ENCODE measurements at regions not wholly inside any gene's neighbourhood (a gene's known extent, or its start where the extent isn't known, plus 50 kb on each side); places are given as distances from the start of the nearest gene placed in this dataset.

DNA sequence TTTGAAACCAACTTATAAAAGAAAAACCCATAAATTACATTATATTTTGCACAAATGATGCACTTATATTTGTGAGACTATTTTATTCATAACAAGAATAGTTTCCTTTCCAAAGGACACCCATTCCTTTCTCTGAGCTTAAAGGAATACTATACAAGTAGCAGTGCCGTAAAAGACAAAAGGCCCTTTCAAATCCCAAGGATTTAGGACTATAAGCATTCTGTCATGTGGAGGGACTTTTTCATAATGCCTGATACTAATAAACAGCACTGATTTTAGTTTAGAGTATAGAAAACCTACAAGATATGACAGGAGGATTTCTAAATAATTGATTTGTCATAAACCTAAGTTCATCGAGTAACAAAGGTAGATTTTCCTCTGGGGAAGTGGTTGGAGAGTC lies 1134.2 kb upstream of the ZEB2 start:
- TF ChIP-seq, protein P1, sequence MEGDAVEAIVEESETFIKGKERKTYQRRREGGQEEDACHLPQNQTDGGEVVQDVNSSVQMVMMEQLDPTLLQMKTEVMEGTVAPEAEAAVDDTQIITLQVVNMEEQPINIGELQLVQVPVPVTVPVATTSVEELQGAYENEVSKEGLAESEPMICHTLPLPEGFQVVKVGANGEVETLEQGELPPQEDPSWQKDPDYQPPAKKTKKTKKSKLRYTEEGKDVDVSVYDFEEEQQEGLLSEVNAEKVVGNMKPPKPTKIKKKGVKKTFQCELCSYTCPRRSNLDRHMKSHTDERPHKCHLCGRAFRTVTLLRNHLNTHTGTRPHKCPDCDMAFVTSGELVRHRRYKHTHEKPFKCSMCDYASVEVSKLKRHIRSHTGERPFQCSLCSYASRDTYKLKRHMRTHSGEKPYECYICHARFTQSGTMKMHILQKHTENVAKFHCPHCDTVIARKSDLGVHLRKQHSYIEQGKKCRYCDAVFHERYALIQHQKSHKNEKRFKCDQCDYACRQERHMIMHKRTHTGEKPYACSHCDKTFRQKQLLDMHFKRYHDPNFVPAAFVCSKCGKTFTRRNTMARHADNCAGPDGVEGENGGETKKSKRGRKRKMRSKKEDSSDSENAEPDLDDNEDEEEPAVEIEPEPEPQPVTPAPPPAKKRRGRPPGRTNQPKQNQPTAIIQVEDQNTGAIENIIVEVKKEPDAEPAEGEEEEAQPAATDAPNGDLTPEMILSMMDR (IDR thresholded peaks at IDR 0.05) = no peak
- no peak for TF ChIP-seq POLR2A (IDR thresholded peaks at IDR 0.05)
- no peak for TF ChIP-seq EP300 (IDR thresholded peaks at IDR 0.05)
